ENCODE measurements at regions not wholly inside any gene's neighbourhood (a gene's known extent, or its start where the extent isn't known, plus 50 kb on each side); places are given as distances from the start of the nearest gene placed in this dataset.

DNA sequence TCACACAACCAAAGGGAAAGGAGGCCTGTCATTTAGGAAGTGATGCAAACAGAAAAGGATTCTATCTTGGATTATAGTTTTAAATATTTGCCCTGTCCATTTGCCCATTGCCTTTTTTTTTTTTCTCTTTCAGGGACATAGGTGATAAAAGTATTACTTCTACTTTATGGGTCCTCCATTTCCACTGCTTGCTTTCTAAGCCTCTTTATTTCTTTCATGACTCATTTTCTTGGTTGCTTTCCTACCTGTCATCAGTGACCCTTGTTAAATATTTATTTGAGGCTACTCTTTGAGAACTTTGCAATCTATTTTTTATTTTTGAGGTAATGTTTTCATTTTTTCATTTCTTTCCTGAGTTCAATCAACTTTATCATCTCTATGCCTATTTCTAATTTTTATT lies 522.9 kb upstream of the ARRDC3 start:
- H3K27ac Mint-ChIP-seq: no peak overlapping the region
- no peak overlapping the region for H3K4me3 Mint-ChIP-seq
- no peaks in the 10 kb centered on the region for H3K4me1 Mint-ChIP-seq (ENCODE audit: low read depth)
- H3K9me3 Mint-ChIP-seq: no peaks in the 10 kb centered on the region
- no peaks in the 10 kb centered on the region for H3K36me3 Mint-ChIP-seq (ENCODE audit: low read depth)
- H3K27me3 Mint-ChIP-seq (ENCODE audit: low read depth): no peaks in the 10 kb centered on the region
- DNase-seq (ENCODE audit: low spot score): no peak

GRCh38 chr5:91898898-91899297 lies 515.8 kb upstream of the ARRDC3 start:
- Mint-ChIP-seq H3K4me3 (no peak overlapping the region), H3K36me3 (ENCODE audit: low read depth) (no peaks in the 10 kb centered on the region), H3K9me3 (no peaks in the 10 kb centered on the region), H3K27me3 (ENCODE audit: low read depth) (no peaks in the 10 kb centered on the region), H3K4me1 (ENCODE audit: low read depth) (no peaks in the 10 kb centered on the region), H3K27ac (no peak overlapping the region)
- DNase-seq (ENCODE audit: low spot score): no peak

DNA sequence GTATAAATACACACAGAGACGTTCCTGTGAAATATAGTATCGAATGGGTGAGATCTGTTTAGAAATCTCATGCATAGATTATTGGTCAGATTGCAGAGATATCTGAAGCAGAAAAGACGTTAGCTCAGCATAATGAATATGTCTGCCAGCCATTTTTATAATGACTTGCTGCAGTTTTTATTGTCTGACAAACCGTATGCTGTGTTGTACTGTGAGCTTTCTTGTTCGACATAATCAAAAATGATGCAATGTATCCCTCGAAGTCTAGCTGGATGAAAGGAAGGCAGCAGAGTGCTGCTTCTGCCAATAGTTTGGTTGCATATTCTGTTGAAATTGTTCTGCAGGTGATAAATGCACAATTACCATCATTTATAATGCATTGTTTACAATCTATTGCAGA lies 514.9 kb upstream of the ARRDC3 start:
- DNase-seq (ENCODE audit: low spot score): no peak
- no peaks in the 10 kb centered on the region for H3K4me1 Mint-ChIP-seq (ENCODE audit: low read depth)
- no peaks in the 10 kb centered on the region for H3K27me3 Mint-ChIP-seq (ENCODE audit: low read depth)
- H3K4me3 Mint-ChIP-seq: no peak overlapping the region
- no peaks in the 10 kb centered on the region for H3K36me3 Mint-ChIP-seq (ENCODE audit: low read depth)
- no peaks in the 10 kb centered on the region for H3K9me3 Mint-ChIP-seq
- no peak overlapping the region for H3K27ac Mint-ChIP-seq

- no peak for DNase-seq (ENCODE audit: low spot score)
- Mint-ChIP-seq H3K27me3 (ENCODE audit: low read depth) (no peaks in the 10 kb centered on the region), H3K9me3 (peaks cover 5% of the 10 kb centered on the region), H3K4me3 (no peak overlapping the region), H3K4me1 (ENCODE audit: low read depth) (no peaks in the 10 kb centered on the region), H3K36me3 (ENCODE audit: low read depth) (no peaks in the 10 kb centered on the region), H3K27ac (no peak overlapping the region)
These were observed 505.7 kb upstream of the ARRDC3 start for GRCh38 chr5:91888810-91889209.

DNA sequence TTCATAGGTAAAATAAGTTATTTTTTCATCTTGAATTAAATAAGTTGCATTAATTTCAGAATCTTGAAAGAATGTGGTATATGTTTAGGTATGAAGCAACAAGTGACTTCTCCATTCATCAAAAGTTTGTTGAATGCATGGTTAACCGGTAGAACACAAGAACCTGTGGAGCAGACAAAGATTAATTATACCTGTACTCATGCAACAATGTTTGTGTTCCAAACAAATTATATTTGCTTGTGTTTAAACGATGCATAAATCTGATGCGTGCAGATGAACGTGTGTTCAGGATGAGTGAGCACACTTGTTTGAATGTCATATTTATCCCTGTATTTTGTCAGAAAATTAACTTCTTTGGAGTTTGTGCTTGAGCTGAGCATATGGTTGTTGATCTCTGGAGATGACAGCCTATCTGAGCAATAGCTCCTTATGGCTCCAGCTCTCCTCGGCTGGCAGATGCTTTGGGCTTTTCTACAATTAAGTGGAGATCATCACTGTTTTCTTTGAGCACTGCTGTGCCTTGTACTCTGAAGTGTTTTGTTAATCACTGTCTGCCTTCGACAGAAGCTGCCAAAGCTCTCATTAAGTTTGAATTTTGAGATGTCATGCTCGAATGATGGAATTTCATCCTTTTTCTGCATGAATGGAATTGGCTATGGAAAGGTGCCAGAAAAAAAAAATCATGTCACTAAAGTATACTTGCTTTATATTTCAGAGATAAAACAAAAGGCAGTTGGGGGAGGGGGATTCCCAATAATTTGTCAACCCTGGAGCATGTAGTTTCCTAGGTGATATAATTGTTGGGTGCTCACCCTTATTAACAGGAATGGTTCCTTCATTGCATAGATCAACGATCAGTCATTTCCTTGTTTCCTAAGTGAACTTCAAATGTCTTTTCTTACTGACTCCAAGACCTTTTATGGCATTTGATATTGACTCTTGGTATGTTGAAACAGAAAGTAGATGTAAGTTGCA lies 502.5 kb upstream of the ARRDC3 start:
- no peak for DNase-seq (ENCODE audit: low spot score)

GRCh38 chr5:91884036-91884435 lies 500.9 kb upstream of the ARRDC3 start:
- H3K27ac Mint-ChIP-seq: no peak overlapping the region
- no peaks in the 10 kb centered on the region for H3K4me1 Mint-ChIP-seq (ENCODE audit: low read depth)
- H3K4me3 Mint-ChIP-seq: no peak overlapping the region
- no peaks in the 10 kb centered on the region for H3K9me3 Mint-ChIP-seq
- H3K36me3 Mint-ChIP-seq (ENCODE audit: low read depth): no peaks in the 10 kb centered on the region
- H3K27me3 Mint-ChIP-seq (ENCODE audit: low read depth): no peaks in the 10 kb centered on the region
- DNase-seq (ENCODE audit: low spot score): no peak

More for the DNA sequence above, 502.5 kb upstream of the ARRDC3 start:
- H3K4me3 Mint-ChIP-seq: no peak overlapping the region
- H3K27me3 Mint-ChIP-seq (ENCODE audit: low read depth): no peaks in the 10 kb centered on the region
- H3K4me1 Mint-ChIP-seq (ENCODE audit: low read depth): no peaks in the 10 kb centered on the region
- H3K27ac Mint-ChIP-seq: no peak overlapping the region
- no peaks in the 10 kb centered on the region for H3K36me3 Mint-ChIP-seq (ENCODE audit: low read depth)
- peaks cover 5% of the 10 kb centered on the region for H3K9me3 Mint-ChIP-seq

DNA sequence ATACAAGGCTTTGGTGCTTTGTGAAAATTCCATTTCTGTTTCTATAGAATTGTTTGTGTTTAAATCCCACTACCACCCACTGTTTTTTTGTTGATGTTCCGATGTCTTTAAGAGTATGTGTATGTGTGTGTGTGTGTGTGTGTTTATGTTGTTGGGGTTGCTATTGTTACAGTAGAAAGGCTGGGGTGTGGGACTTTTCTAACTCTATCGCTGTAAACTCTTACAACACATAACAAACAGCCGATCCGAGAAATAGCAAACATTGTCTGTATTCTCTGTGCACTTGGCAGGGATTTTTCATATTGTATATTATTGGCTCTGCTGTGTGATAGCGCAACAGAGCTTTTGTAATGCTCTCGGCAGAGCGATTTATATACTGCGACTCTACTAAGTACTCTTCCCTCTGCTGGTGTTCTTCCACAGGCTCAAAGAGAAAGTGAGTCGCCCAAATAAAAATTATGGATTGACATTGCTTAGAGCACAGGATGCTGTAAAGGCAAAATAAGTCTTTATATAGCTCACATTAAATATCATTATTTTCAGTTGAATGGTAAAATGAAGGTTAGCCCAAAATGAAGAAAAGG lies 492.2 kb upstream of the ARRDC3 start:
- Mint-ChIP-seq H3K36me3 (ENCODE audit: low read depth) (no peaks in the 10 kb centered on the region), H3K27me3 (ENCODE audit: low read depth) (no peaks in the 10 kb centered on the region), H3K9me3 (no peaks in the 10 kb centered on the region), H3K4me1 (ENCODE audit: low read depth) (no peaks in the 10 kb centered on the region), H3K27ac (no peak overlapping the region), H3K4me3 (no peak overlapping the region)
- DNase-seq (ENCODE audit: low spot score): no peak

- no peaks in the 10 kb centered on the region for H3K4me1 Mint-ChIP-seq (ENCODE audit: low read depth)
- no peak for DNase-seq (ENCODE audit: low spot score)
- H3K36me3 Mint-ChIP-seq (ENCODE audit: low read depth): no peaks in the 10 kb centered on the region
- H3K9me3 Mint-ChIP-seq: no peaks in the 10 kb centered on the region
- H3K27me3 Mint-ChIP-seq (ENCODE audit: low read depth): no peaks in the 10 kb centered on the region
- H3K4me3 Mint-ChIP-seq: no peak overlapping the region
- no peak overlapping the region for H3K27ac Mint-ChIP-seq
These were observed 484.7 kb upstream of the ARRDC3 start for GRCh38 chr5:91867799-91868198.

DNA sequence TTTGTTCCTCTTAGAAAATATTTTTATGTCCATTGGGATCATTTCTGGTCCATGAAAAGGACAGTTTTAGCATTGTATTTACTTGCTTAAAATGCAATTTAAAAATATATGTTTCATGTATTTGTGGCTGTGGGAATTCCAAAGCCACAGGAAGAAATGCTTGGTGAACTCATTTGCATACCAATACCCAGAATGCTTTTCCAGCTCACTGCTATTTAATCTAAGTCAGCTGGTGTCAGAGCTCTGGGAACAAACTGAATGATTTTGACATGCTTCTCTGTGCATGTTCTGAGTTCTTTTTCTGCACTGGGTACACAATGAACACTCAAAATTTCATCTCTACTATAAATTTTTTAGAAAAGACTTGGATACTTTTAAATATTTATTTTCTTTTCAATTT lies 482.8 kb upstream of the ARRDC3 start:
- Mint-ChIP-seq H3K4me3 (no peak overlapping the region), H3K27ac (no peak overlapping the region), H3K9me3 (peaks cover 5% of the 10 kb centered on the region), H3K4me1 (ENCODE audit: low read depth) (no peaks in the 10 kb centered on the region), H3K27me3 (ENCODE audit: low read depth) (no peaks in the 10 kb centered on the region), H3K36me3 (ENCODE audit: low read depth) (no peaks in the 10 kb centered on the region)
- no peak for DNase-seq (ENCODE audit: low spot score)

DNA sequence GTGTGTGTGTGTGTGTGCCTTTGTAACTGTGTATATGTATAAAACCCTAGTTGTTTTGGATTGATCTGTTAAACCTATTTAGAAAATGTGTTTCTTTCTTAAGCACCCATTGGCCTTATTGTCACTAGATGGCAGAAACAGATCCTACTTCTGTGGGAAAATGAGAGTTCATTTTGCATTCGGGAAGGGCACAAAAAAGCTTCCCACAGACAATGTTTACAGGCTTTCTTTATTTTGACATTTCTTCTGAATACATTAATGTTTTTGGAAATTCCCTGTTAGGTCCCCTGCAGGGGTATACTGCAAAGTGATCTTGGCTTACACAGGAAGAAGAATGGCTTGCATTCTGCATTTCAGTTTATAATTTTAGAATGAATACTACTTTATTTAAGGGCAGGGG lies 481.8 kb upstream of the ARRDC3 start:
- H3K27me3 Mint-ChIP-seq (ENCODE audit: low read depth): no peaks in the 10 kb centered on the region
- no peaks in the 10 kb centered on the region for H3K4me1 Mint-ChIP-seq (ENCODE audit: low read depth)
- H3K9me3 Mint-ChIP-seq: peaks cover 5% of the 10 kb centered on the region
- H3K27ac Mint-ChIP-seq: no peak overlapping the region
- no peaks in the 10 kb centered on the region for H3K36me3 Mint-ChIP-seq (ENCODE audit: low read depth)
- DNase-seq (ENCODE audit: low spot score): no peak
- H3K4me3 Mint-ChIP-seq: no peak overlapping the region

DNA sequence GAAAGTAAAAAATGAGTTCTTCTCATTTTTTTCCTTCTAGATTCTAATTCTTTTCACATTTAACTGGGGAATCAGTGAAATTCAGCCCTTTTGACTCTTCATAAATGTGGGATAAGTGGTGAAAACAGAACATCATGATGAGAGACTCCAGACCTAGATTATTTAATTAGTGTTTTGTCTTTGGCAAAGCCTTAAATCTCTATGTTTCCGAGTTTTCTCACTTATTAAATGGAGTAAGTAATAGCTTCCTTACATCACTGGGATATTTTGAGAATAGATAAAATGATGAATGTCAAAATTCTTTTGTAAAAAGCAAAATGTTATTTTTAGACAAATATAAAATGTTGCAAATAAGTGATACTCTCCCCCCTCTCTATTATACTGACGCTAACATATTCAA lies 468.6 kb upstream of the ARRDC3 start:
- DNase-seq (ENCODE audit: low spot score): no peak
- no peak overlapping the region for H3K27ac Mint-ChIP-seq
- no peaks in the 10 kb centered on the region for H3K36me3 Mint-ChIP-seq (ENCODE audit: low read depth)
- no peaks in the 10 kb centered on the region for H3K9me3 Mint-ChIP-seq
- H3K27me3 Mint-ChIP-seq (ENCODE audit: low read depth): no peaks in the 10 kb centered on the region
- H3K4me3 Mint-ChIP-seq: no peak overlapping the region
- H3K4me1 Mint-ChIP-seq (ENCODE audit: low read depth): no peaks in the 10 kb centered on the region

DNA sequence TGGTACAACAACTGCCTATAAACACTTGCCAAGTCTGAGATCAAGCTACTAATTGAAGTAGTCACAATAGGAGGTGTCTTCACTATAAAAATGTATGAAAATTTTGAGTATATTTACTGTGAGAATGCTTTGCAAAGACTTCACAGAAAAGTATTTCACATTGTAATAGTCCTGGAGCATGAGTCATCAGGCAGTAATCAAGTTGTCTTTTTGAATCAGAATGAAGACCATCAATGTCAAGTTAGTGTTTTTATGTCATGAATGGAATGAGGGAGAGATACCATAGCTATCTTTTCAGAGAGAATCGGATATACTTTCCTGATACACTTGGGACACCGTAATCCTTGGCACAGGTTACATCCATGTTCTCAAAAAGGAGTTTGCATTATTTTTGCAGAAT lies 466.9 kb upstream of the ARRDC3 start:
- DNase-seq (ENCODE audit: low spot score): no peak
- Mint-ChIP-seq H3K4me3 (no peak overlapping the region), H3K4me1 (ENCODE audit: low read depth) (no peaks in the 10 kb centered on the region), H3K36me3 (ENCODE audit: low read depth) (no peaks in the 10 kb centered on the region), H3K27me3 (ENCODE audit: low read depth) (no peaks in the 10 kb centered on the region), H3K9me3 (no peaks in the 10 kb centered on the region), H3K27ac (no peak overlapping the region)

DNA sequence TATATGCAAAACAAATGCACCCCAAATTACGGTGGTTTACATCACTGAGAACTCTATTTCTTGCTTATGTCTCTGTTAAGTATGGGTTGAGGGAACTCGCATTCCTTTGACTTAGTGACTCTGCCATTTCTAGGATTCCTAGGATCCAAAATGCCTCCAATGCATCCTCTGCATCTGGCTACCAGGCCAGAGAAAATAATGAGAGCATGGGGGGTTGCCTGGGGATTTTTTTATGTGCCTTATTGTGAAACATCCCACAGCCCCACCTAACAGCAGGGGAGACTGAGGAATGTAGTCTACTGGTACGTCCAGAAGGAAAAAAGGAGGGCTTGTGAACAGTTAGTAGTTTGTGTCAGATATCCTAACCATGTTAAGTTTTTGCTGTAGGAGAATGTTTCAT lies 466.0 kb upstream of the ARRDC3 start:
- no peaks in the 10 kb centered on the region for H3K27me3 Mint-ChIP-seq (ENCODE audit: low read depth)
- H3K27ac Mint-ChIP-seq: no peak overlapping the region
- no peaks in the 10 kb centered on the region for H3K4me1 Mint-ChIP-seq (ENCODE audit: low read depth)
- no peak overlapping the region for H3K4me3 Mint-ChIP-seq
- no peaks in the 10 kb centered on the region for H3K9me3 Mint-ChIP-seq
- H3K36me3 Mint-ChIP-seq (ENCODE audit: low read depth): no peaks in the 10 kb centered on the region
- DNase-seq (ENCODE audit: low spot score): no peak

DNA sequence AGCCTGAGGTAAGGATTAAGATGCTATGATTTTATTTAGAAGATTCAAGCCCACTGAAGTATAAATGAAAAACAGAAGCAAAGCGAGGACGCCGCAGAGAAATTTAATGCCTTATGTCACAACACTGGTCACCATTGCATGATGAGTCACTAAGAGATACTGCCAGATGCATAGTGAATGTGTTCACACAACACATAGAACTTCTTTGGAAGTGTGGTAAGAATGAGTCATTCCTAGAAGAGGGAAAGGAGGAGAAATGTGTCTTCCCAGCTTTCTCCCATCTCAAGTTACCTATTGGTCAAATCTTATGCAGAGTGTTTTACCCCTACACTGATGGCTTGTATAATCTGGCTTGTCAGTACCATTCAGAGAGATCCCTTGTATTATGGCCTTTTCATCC lies 465.3 kb upstream of the ARRDC3 start:
- H3K36me3 Mint-ChIP-seq (ENCODE audit: low read depth): no peaks in the 10 kb centered on the region
- no peak overlapping the region for H3K27ac Mint-ChIP-seq
- no peak overlapping the region for H3K4me3 Mint-ChIP-seq
- no peaks in the 10 kb centered on the region for H3K4me1 Mint-ChIP-seq (ENCODE audit: low read depth)
- DNase-seq (ENCODE audit: low spot score): no peak
- H3K9me3 Mint-ChIP-seq: no peaks in the 10 kb centered on the region
- no peaks in the 10 kb centered on the region for H3K27me3 Mint-ChIP-seq (ENCODE audit: low read depth)
